SK-MEL-5 (cell line): ENCODE measurements at regions not wholly inside any gene's neighbourhood (a gene's known extent, or its start where the extent isn't known, plus 50 kb on each side); places are given as distances from the start of the nearest gene placed in this dataset.

Experiments
- small RNA-seq, 2 experiments: library from RNA; depleted of rRNA; stranded (forward); fragments of <200 nt; gene quantifications; one replicate each; pipeline ENCODE3, GENCODE V24; 2014

Small RNA genes lying in the stretch of these regions (small RNA-seq; reads per million reads assigned to genes)
- 0 reads per million in 2 experiments for gene AC009474.2
